GM21423 (cell line): ENCODE measurements at regions not wholly inside any gene's neighbourhood (a gene's known extent, or its start where the extent isn't known, plus 50 kb on each side); places are given as distances from the start of the nearest gene placed in this dataset.

Source experiments
- ATAC-seq: cut with Tn5 transposase; IDR thresholded peaks from one replicate; pipeline ENCODE4 v1.9.1; 2021; ENCODE audit warnings: mild to moderate bottlenecking, moderate library complexity; ENCODE audit not compliant: unreplicated experiment

DNA sequence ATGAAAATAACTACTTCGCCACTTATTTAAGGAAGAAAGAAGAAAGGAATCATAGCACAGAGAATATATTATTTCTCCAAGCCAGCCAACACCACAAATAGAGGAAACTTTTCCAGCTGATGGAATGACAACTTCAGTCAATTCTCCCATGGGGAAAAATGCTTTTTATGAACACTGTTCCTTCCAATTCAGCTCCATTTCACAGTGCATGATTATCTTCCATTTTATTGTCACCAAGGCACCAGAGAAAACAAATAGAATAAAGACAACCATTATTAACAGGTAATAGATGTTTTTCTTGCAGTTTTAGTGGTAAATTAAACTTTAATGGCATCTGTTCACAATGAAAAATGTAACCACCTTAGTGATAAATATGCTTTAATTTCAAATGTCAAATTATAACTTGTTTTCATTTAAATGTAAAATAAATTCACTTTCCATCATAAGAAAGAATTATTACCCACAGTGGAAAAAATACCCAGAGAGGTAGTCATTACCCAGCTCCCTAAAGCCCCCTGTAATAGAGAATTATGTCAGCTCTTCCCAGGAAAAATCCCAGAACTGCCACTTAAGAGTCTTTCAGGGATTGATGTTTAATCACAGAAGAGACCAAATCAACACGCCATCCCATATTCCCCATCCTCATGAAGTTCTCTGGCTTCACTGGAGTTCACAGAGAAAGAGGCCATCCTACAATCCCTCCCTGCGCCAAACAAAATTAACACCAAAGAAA is 828.3 kb upstream of the TMEM132C start:
- no peak for ATAC-seq

DNA sequence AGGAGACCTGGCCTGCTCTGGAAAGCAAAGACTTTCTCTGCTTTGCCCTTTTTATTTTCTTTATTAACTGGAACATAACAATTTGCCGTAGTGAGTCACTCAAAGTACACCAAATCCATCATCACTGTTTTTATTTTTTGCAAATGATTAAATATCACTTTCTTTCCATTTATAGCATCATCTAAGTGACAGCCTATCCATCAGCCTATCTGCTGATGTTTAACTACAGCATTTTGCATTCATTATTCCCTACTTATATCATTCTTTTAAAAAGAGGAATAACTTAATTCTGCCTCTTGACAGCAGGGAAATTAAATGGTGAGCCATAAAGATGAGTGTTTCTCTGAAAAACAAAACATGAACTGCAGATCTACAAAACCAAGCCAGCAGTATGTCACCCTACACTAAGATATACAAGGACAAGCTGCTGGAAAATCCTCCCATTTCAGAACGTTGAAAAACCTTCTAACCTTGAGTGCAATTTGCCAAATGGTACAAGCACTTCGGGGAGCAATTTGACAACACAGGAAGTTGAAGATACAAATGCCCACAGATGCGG is 821.3 kb upstream of the TMEM132C start:
- ATAC-seq = no peak

DNA sequence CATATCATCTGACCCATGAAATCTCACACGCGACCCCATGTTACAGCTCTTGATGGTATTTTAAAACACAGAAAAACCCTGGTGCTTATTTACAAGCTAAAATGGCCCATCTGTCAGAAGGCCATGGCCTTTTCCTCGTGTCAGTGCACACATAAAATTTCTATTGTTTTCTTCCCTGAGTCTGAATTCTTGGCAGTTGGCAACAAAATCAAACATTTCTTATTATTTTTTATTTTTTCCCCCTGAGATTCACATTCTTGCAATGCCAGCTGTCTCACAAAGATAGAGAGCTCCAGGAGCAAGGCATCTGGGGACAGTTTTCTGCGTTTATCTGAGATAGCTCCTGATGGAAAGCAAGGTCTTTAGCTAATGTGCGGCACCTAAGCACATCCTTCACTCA is 818.1 kb upstream of the TMEM132C start:
- ATAC-seq = no peak

DNA sequence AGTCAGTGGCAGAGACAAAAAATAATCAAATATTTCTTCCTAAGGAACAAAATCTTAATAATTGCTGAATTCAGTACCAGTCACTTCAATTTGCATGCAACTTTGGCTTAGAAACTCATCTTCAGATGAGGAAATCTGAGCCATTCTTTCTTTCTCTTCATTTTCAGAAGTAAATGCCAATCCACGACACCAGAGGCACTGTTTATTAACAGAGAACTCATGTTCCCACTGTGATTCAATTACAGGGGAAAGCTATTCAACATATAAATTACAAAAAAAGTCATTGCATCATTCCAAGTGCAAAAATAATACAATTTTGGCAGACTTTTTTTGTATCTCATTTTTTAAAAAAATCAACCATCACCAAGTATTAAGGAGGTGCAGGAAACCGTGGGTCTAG is 816.1 kb upstream of the TMEM132C start:
- no peak for ATAC-seq

DNA sequence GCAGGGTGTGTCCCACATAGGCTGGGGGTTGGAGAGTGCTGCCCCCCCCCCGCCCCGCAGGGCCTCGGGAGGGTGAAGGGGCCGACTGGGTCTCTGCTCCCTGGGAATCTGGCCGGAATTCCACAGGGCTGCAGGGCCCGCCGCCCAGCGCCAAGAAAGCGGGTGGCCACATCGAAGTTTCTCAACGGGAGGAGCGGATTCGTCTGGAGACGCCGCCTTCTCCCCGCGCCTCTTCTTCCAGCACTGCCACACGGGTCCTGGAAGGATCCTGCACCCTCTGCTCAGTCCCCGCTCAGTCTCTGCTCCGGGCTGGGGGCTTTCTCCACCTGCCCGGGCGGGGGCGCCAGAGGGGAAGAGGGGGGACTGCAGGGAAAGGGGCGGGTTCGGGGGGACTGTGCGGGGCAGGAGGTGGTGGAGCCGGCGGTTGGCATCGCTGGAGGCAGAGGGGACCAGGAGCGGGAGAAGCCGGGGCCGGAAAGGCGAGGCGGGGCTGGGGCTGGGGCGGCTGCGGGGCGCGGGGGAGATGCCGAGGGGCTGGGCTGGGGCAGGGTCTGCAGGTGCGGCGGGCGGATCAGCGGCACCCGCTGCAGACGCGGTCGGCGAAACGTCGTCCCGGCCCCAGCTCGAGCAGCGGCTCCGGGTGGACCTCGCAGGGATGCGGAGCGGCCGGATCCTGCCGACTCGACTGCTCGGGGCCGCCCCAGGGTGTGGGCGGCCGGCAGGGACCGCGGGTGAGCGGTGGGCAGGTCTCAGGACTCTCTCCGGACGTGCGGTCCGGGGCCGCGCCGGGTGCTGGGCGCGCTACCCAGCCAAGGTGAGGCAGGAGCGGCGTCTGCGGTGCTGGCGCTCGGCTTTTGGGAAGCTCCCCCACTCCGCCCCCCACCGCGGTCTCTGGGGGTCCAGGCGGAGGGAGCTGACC is 811.4 kb upstream of the TMEM132C start:
- no peak for ATAC-seq

DNA sequence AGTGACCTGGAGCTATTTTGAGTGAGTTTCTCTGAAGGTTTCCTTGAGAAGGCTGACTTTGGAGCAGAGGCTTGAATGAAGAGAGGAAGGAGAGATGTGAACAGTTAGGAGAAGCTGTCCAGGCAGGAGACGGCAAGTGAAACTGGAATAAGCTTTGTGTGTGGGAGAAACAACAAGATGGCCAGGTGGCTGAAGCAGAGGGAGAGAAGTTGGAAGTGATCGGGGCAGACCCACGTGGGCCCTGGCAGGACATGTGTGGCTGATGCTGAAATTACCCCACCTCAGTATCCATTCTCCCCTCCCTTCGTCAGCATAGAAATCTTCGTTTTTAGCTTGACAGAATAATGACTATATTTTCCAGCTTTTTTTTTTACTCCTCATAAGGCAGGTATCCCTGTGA is 809.2 kb upstream of the TMEM132C start:
- no peak for ATAC-seq

DNA sequence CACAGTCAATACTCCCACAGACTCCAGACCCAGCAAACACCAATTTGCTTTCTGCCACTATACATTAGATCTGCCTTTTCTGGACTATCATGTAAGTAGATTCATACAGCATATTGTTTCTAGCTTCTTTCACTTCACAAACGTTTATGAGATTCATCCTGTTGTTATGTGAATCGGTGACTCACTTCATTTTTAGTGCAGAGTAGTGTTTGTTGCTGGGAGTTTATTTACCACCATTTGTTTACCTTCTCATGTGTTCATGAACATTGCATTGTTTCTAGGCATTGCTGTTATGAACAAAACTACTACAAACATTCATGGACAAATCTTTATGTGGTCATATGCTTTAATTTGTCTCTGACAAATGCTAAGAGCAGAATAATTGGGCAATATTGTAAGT is 807.8 kb upstream of the TMEM132C start:
- ATAC-seq = no peak

DNA sequence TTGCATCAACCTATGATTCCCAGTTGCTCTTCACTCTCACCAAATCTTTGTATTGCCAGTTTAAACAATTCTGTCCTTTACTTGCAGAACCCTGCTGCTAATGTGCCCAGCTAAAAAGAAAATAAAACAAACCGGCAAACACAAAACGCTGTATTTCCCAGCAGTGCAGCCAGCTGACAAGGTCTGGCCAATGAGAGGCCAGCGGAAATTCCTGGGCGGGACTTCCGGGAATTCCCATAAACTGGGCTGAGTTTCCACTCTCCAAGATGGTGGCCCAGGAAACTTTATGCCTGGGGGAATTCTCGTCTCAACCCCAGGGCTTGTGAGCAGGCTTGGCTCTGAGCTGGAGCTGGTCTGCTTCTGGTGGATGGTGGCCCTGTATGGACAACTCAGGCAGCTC is 807.3 kb upstream of the TMEM132C start:
- no peak for ATAC-seq

DNA sequence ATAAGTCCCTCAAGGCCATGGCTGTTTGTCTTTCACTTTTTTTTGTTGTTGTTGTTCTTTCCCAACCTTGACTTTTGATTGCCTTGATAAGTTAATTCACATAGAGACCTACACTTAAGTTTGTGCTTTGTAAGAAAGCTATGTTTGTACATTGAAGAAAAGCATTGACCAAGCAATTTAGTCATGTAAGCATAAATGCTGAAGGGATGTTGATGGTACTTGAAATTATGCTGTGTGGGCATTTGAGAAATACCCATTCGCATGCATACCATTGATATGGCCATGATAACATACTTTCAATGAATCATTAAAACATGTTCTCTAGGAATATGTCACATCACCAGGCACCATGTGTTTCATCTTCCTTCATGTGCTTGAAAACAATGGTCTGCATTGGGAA is 803.7 kb upstream of the TMEM132C start:
- ATAC-seq = no peak

DNA sequence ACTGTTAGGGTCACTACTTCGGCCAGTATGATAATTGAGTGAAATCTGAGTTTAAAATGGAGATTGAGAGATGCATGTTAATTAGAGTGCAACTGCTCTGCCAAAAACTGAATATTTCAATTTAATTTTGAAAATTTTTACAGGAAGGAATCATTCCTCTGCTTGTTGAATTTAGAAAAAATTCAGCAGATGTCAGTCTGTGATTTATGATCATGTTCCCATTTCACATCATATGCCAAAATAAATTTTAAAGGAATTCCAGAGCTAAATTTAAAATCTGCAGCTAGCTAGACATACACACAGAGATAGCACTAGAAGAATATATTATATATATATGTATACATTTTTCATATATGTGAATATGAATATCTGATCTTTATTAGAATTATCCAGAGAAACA is 797.6 kb upstream of the TMEM132C start:
- ATAC-seq = no peak

DNA sequence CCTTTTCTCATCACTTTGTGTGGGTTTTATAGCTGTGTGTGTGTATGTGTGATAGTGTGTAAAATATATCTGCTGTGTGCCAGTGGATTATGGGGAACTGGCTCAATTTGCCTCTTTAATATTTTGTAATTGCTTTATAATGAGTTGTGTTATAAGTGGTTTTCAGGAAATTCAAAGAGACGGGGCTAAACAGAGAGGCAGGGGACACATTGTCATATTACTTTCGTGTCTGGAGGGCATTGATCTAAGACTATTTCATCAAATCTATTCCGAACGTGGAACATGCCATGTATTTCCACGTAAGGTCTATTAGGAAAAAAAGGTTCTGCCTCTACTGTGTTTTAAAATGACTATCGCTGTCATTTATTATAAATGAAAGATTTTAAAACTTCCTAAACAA is 793.2 kb upstream of the TMEM132C start:
- no peak for ATAC-seq

DNA sequence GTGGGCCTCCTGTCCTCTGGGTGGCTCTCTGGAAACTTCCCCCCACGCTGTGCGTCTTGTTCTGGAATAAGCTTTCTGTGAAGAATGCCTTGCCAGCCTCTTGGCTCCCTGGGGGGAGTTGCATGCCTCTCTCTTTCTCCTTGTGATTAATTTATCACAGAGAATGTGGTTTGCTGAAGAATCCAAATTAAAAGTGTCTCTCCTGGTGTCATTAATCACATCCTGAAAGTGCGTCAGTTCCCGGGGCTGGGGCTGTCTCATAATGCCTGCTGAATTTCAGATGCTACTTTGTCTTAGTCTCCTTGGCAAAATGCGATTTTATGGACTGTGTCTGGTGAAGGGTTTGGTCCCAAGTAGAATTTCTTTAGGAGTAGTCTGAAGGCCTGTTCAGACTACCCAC is 787.7 kb upstream of the TMEM132C start:
- ATAC-seq = no peak

DNA sequence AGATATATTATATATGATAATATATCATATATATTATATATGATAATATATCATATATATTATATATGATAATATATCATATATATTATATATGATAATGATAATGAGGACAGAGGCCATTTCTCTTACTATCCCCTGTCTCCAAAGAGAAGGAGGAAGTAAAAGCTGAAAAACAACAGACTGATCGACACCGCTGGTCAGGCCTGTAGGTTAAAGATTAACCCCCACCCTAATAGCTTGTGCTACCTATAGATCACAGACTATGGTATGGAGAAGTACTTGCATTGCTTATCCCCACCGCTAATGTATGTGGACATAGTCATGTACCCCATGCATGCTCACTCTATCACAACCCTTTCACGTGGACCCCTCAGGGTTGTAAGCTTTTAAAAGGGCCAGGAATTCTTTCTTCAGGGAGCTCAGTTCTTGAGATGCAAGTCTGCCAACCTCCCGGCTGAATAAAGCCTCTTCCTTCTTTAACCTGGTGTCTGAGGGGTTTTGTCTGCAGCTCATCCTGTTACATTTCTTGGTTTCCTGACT is 786.1 kb upstream of the TMEM132C start:
- ATAC-seq = no peak

DNA sequence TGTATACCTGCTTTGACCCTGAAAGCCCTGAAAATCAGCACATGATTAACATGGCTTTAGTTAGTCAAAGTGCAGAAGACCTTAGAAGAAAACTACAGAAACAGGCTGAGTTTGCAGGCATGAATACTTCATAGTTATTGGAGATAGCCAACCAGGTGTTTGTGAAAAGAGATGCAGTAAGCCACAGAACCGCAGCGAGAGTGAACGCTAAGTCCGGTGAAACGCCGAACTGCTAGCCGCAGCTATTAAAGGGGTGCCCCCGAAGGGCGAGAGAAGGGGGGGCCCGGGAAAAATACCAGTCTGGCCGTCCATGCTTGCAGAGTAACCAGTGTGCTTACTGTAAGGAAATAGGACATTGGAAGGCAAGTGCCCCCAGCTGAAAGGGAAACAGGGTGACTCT is 784.0 kb upstream of the TMEM132C start:
- ATAC-seq = no peak

DNA sequence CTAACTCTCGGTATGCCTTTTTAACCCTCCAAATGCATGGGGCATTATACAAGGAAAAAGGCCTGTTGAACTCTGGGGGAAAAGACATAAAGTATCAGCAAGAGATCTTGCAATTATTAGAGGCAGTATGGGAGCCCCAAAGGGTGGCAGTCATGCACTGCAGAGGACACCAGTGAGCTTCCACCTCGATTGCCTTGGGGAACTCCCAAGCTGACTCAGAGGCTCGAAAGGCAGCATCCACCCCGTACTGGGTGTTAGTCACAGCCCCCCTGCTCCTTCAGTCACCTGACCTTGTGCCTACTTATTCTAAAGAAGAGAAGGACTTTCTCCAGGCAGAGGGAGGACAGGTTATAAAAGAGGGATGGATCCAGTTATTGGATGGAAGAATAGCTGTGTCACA is 781.4 kb upstream of the TMEM132C start:
- ATAC-seq = no peak

DNA sequence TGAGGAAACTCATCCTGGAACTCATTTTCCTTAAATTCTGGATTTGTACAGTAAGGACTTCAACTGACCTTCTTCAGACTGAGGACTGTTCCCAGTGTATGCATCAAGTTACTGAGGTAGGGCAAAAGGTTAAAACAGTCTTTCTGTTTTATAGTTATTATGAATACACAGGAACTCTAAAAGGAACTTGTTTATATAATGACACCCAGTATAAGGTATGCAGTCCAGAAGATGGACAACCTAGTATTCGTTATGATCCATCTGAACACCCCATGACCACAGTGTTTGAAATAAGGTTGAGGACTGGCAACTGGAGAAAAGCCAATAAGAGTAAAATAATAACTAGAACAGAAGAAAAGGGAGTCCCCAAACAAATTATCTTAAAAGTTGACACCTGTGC is 779.9 kb upstream of the TMEM132C start:
- ATAC-seq = no peak

DNA sequence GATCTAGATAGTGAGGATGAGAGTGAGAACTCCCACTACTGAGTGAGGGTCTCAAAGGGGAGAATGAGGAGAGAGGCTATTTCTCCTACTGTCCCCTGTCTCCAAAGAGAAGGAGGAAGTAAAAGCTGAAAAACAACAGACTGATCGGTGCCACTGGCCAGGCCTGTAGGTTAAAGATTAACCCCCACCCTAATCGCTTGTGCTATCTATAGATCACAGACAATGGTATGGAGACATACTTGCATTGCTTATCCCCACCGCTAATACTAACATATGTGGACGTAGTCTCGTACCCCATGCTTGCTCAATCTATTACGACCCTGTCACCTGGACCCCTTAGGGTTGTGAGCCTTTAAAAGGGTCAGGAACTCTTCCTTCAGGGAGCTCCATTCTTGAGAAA is 777.9 kb upstream of the TMEM132C start:
- no peak for ATAC-seq

DNA sequence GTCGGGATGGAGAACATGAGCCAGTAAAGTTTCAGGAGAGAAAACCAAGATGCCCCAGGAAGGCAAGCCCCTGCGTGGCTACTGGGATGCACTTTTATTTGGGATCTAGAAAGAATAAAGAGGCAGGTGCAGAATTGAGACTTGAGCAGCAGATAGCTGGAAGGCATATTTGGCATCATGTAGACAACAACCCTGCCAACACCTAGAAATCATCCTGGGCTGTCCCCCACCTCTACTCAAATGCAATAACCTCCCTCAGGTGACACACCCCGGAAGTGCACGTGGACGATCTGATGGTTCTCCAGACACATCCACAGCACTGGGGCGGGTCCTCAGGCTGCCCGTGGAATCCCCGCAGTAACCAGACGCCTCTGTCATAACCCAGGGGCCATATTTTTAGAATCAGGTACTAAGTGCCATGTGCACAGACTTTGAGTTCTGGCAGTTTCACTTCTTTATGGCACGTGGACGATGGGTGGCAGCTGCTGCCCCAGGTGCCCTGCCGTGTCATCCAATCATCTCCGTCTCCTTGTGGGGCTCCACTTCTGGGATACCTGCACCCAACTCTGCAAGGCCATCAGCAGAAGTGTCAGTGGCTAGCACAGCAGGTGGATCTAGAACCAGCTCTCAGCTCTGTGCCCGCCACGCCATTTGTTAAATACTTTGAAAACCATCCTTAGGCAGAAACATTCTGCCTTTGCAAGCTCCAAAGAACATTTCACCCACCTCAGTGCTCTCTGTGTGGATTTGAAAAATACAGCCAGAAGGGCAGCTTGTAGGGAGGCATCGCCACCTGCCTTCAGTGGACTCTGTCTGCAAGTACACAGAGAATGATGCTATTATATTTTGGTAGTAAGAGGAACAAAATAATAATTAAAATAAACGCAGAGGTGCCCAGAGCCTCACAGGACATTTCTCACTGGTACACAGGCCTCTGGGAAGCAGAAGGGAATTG is 771.7 kb upstream of the TMEM132C start:
- ATAC-seq = no peak

DNA sequence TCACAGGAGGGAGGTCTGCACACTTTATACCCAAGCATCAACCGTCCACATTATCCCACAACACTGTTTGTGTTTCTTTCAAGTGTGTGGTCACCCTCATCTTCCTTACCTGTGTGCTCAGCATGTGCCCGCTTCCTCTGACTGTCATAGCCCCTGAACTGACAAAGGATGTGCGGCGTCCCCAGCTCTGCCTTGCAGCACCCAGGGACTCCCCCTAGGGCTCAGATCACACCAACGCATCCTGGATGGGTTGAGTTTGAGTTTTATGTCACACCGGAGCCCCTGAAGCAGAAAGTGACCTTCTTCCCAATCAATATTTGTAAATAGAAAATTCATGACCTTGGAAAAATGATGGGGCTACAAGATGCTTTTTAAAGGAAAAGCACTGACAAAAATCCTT is 770.7 kb upstream of the TMEM132C start:
- no peak for ATAC-seq

DNA sequence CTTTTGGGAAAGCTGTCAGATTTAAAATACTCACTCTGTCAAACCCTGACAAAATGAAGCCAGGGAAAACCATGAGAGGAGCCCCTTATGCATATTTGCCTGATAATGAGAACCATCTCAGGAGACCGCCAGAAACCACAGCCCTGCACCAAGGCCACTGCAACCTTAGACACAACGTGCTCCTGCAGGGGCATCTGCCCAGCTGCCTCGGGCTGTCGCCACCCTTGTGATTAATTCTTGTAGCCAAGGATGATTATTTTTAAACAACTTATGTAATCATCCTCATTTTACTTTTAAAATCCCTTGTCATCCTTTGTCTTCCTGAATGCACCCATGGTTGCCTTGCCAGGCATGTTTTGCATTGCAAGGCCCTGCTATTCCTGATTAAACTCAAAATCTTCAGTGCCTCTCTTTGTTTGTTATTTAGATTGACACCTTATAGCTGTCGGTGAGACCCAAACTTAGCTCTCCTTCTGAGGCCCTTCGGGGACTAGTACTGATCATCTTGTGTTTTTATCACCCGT is 766.4 kb upstream of the TMEM132C start:
- ATAC-seq = no peak
